CD4-positive, alpha-beta T cell treated with Interleukin-1 beta for 1 hour (primary cell): ENCODE measurements at regions not wholly inside any gene's neighbourhood (a gene's known extent, or its start where the extent isn't known, plus 50 kb on each side); places are given as distances from the start of the nearest gene placed in this dataset.

Experiments
- DNase-seq, 2 donors: peaks; one replicate each; pipeline ENCODE4 v3.0.0-alpha.2; 2020 to 2022

DNA sequence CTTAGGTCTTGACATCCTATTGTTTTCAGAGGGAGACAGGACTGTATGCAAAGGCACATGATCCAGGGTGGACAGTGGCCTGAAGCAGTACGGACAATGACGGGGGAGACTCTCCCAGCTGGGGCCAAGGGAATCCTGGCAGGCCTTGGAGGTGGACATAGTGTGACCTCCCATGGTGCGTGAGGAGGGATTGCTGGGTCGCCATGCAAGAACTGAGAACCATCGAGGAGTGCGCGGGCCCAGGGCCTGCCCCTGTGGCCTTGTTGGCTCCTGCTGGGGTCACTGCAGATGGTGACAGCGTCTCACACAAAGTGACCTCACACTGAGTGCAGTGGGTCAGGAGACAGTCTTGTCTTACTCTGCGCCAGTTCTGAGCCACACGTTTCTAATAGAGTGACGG lies 192.4 kb downstream of the GADD45G start:
- no peak for DNase-seq

DNA sequence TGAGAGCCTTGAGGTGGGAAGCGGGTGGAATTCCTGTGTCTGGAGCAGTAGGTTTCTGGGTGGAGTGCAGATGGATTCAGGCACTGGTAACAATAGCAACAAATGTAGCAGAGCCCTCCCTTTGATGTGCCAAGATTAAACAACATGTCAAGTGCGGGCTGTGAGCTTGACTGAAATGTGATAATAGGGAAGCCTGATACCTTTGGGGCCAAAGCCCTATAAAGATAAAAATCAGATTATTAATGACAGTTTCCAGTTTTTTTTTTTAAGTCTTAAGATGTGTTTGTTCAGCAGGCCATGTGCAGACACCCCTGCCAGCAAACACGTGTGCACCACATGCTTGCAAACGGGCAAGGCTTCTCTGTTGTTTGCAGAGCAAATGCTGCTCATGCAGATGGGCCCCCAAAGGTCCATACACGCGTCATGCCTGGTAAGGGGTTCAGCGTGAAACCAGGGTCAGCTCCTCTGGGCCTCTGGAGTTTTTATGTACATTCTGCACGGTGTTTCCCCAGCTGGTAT lies 193.2 kb downstream of the GADD45G start:
- no peak for DNase-seq

DNA sequence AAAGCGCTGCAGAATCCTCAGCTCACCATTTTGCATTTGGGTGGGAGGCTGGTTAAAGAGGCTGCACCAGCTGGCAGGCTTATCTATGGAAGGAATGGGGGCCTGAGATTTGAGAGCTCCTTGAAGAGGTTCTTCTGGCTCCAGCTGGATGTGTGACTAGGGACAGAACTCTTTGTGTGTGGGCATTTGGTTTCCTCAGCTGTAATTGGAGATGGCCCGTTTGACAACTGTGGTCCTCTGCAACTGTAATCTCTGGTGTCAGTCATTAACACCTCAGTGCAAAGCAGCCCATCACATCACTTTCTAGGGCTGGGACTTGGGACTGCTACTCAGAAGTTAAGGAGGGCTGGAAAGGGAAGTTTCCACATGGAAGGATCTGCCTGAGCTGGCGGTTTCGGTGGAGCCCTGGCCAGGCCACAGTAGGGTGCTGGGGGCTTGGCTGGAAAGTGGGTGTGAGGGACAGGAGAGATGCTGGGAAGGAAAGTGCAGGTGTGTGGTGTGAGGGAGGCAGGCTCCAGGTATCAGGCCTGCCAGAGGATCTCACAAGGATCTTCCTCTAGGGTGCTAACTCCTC lies 193.8 kb downstream of the GADD45G start:
- DNase-seq = no peak

DNA sequence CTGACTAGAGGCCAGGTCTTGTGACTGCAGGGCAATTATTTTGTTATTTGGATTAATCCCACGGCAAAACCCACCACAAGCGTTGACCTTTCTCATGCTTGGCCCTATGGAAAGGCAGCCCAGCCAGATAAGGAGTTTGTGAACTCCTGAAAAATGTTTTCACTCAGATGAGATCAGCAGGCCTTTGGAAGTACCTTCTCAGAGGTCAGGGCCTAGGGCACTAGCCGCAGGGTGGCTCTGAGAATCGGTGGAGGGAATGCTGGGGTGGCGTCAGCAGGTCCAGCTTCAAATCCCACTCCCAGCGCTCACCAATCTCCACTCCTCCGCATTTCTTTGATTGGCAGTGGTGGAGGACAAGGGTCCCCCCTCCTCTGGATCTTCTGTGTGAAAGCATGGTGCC lies 194.4 kb downstream of the GADD45G start:
- DNase-seq = no peak

DNA sequence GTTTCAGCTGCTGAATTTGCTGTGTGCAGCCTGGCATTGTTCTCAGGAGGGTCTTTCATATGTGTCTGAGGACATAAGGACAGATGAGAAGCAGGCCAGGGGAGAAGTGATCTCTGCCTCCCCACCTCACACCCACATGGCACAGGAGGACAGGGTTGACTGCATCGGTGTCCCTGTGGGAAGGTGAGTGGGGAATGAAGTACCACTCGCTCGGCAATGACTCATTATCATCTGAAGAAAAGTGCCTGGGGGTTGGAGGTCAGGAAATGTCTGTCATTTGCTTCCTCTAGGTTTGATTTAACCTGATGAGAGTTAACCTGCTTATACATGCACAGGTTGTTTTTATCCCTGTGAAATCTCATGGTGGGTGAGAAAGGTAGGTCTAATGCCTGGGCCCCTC lies 195.0 kb downstream of the GADD45G start:
- DNase-seq = no peak

DNA sequence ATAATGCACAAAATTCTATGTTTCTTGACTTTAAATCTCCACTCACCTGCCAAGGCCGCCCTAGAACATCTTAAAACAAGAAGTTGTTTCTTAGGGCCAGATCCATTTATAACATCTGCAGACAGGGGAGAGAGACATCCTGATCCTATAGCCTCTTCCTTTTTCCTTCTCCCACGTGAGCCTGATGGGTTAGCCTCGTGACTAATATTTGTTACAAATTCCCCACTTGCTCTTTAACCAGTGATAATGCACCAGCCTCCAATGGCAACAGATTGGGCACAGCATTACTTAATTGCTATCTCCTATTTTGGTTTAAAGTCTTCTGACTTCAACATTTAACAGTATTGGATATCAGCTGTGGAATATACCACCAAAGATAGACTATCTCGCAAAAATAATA lies 196.5 kb downstream of the GADD45G start:
- no peak for DNase-seq

DNA sequence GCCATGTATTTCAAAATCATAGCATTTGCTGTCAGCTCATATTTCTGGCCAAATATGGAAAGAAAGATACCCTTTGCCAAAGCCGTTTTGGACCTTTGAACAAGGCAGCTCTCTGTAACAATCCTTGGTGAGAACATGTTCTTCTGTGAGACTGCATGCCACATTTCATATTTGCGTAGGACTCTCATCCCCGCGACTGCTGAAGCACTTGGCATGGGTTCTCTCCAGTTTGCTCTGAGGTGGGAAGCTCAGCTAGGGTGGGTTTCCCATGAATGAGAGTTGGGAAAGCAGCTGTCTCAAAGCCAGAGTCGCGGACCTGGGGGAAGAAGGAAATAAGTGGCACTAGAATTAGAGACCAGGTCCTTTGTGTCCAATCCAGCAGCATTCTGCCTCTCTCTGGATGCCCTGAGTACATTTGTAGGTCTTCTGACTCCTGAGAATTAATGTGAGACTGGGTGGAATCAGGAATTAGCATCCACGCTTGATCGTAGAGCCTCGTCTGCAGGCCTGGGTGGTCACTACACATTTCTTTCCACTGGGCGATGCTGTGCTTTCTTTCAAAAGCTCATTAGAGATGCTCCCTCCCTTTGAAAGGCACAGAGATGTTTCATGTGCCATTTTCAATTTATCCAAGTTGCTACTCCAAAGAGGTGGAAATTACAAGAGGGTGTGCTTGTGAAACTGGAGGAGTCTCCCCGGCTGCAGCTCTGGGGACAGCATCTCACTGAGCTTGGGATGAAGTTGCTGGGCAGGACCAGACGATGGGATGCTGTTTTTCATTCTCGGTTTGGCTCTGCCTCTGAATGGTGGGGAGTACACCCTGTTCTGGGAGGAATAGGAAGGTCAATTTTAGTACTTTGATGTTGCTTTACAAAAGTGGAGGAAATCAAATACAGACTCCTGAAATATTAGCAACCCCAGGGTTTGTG lies 197.2 kb downstream of the GADD45G start:
- no peak for DNase-seq

DNA sequence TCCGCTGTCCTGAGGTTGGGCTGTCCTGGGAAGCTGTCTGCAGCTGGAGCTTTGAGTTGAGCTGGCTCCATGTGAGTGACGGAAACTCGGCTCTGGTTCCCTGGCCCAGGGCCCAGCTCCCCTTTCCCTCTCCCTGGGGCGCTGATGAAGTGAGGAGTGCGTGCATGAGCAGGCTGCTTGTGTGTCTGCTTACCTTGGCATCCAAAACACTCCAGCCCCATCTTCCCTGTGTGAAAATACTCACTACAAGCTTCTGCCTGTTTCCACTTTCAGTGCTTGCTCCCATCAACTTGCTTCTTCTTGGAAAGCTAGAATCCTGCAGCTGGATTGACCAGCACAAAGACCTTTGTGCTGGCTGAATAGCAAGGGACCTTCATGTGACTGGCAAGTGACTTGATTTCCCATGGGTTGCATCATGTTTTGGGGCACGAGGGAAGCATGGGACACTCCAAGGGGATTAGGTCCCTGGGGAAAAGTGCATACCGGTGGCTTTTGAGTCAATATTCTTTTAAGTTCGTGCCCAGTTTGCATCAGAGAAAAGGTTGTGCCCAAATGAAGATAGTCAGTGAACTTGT lies 198.1 kb downstream of the GADD45G start:
- no peak for DNase-seq

DNA sequence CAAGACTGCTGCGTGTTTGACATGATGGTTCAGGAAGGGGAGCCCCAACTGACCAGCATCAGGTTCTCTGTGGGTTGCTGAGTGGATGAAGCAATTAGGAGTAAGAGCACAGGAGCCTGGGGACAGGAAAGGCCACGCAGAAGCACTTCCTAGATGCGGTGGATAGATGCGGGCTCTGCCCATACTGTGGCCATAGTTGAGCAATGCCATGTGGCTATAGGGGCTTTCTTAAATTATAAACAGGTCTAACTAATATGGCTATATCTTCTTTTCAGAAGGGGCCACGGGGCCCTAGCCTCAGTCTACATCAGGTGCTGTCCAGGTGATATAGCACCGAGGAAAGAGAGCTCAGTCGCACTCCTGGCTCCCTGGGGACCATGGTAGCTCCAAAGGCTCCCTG lies 198.6 kb downstream of the GADD45G start:
- DNase-seq = no peak

DNA sequence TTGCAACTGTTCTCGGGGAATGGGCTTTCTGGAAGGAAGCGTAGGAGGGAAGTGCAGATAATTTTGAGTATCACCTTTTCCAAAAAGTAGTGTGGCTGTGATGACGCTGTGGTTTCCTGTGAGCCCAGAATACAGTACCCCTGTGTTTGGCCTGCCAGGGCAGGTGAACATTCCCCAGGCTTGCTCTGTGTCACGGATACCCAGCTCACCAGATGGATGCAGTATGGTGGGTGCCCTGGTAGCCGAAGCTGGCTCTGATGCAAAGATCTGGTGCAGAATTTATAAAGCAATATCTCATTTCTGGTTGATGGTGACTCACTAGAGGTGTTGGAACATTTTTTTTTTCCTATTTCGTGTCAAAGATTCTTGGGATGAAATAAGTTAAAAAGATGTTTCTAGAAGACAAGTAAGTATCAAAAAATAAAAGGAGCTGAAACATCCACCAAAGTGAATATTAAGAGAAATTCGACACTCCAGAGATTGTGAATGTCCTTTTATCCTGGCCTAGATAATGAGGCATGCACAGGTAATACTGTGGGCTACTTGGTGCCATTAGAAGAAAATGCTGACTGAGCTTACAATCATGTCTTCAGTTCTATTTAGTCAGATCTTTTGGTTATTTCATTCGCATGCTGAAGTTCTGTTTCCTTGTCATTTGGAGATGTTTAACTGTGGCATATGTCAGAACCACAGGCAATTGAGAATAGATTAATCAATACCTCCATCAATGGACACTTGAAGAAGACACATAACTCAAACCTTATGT lies 200.1 kb downstream of the GADD45G start:
- DNase-seq = no peak

DNA sequence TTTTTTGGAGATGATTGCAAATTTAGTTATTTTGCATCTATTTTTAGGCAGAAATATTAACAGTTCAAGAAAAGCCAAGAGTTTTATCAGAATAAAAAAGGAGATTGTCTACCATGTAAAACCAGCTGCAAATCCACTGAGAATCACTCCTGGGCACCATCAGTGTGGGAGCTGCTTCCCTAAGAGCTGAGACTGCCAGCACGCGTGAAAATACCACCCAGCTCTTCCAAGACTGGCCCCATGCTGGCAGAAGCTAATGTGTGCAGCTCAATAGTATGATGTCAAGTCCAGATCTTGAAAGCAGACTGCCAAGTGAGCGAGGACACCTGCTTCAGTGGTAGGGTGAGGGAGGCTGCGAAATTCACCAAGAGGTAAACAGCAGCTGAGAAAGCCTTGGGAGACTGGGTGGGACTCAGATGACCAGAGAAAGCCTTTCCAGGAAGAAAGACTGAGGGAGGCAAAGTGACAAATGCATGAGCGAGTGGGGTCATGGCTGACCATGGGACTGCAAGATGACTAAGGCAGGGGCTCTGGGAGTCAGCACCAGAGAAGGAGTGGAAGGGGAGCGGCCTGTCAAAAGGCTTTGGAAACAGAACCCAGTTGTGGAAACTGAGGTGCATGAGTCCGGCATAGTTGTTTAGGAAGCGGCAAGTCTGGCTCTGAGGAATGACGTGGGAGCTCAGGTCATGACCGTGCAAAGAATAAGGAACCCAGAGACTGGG lies 200.9 kb downstream of the GADD45G start:
- no peak for DNase-seq

DNA sequence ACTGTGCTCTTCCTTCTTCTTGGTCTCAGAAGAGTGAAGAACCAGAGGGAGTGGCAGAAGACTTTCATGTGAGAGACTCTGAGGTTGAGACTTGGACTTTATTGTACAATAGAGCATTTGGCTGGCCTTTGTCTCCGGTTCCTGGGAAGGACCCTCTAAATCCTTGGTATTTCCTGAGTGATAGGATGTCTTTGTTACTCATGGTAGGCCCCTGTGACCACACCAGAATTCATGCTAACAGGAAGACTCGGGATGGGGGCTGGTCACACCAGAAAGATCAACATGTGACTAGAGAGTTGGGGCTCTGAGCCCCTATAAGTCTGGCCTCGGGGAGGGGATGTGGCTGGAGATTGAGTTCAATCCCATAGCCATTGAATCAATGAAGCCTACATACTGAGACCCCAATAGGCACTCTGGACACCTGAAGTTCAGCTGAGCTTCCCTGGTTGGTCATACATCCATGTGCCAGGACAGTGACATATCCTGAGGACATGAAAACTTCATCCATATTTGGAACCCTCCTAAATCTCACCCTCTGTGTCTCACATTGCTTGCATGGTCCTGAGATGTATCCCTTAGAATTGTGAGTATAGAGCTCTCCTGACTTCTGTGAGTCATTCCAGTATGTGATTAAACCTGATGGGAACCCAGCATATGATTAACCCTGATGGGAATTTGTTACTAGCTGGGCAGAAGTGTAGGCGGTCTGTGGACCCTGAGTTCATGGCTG lies 201.7 kb downstream of the GADD45G start:
- no peak for DNase-seq

DNA sequence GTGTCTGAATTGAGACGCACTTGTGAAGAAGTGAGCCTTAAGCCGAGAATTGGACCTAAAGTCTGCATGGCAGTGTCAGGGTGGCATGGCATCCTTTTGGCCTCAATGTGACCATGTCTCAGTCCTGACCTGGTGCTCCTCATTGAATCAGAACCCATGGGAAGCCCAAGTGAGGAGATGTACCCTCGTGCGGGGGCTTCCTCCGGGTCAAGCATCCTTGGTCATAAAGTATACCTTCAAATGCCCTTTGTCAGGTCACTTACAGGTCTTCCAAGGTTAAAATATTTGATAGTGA lies 202.2 kb downstream of the GADD45G start:
- DNase-seq = no peak

DNA sequence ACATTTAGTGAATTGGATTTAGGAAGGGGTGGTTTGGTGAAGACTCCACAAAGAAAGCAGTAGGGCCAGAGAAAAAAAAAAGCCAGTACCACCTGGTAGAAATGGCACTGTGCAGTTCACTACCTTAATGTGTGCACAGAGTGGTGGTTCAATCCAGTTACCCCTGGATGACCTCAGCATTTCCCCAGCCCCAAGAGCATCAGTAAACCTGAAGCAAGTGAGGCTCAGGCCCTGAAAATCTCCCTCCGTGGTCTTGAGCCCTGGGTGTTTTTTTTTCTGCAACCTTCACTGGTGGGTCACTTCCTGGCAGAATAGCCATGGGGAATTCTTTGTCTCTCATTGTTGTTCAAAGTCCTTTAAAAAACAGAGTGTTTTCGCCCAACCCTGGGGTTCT lies 202.9 kb downstream of the GADD45G start:
- DNase-seq = no peak

DNA sequence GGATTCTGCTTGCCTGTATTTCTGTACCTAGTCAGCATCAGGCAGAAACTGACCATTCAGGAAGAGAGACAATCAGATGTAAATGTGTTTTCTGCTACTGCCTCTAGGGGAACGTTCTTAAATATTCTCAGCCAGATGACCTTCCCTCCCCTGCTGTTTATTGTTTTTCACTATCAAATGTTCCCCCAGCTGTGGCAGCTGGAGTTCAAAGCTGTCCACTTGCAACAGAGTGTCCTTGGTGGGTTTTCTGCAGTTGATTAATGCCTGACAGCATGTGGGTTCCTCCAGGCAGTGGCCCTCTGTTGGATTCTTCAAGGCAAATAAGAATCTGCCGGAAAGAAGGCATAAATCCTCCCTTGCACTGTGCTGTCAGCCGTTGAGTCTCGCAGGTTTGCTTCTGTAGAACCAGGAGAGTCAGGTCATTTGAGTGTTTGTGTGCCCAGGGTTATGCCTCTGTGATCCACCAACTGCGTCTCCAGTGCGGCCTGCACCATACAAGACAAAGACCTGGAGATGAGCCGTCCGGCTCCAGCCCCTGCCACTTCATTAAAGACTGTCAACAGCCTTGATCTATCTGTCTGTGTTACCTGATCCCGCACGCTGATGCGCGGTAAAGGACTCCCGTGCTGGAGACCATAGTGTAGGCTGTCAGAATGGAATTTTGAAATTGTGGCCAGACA lies 203.4 kb downstream of the GADD45G start:
- no peak for DNase-seq

DNA sequence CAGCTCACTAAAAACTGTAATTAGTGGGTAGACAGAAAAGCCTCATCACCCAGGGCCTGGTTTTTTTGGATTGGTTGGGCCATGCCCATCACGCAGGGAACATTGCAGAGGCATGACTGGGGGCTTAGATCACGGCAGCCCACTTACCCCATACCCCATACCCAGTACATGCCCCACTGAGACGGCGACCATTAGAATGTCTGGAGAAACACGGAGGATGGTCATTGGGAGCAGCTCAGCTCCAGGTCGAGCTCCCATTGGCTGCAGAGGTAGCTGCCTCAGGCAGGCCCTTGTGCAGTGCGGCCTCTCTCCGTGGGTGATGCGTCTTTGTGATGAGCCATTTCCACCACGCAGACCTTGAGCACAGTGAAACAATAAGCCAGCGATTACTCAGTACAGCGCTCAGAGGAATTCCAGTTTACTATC lies 204.0 kb downstream of the GADD45G start:
- no peak for DNase-seq

DNA sequence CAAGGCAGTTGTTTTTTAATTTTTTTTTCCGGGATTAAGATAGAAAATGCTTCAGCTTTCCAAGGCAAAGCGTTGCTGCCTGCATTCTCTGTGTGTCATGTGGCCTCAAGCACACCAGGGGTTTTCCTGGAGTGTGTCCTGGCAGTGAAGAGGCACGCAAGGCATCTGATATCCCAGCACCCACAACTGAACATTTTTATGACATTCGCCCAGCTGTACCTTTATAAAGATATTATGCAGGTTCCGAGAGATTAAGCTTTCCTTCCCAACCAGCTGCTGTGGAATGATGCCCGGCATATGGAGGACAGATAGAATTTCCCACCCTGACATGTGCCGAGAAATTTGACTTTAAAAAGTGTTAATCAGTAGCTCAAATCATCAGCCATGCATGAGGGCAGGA lies 205.6 kb downstream of the GADD45G start:
- DNase-seq = no peak

DNA sequence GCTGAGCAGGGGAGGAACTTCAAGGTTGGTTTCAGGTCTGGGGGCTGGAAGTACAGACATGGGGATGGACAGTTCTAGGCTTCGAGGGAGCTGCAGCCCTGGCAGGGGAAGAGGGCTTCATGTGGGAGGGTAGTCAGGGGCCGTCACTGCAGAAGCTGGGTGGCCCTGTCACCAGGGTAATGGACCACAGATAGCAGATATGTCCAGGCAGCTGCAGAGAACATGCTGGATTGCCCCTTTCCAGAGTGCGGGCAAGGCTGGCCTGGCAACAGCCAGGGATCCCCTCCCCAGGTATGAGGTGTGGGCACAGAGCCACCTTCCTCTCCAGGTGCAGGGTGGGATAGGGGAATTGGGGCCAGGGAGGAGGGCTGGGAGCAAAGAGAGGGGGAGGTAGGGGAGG lies 206.5 kb downstream of the GADD45G start:
- no peak for DNase-seq

DNA sequence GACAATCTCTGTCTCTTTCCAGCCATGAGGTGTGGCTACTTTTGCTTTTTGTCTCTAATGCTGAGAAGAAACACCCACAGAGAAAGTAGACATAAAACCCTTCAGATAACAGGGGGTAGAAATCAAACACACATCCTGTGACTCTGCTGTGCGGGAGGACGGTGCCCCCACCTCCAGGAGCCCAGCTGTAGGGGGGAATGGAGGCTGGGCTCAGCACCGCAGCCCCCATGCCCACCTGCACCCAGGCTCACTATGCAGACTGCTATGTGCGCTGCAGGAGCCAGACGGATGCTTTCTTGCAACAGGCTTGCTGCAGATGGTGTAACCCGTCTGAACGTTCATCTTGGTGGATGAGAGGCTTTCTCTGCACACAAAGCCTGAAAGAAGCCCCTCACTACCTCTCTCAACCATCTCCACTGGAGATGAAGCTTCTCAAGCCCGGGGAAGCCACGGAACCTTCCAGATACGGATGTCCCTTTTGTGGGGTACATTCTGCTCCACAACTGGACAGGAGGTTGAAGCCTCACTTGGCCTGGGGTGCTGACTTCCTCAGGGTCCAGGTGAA lies 207.2 kb downstream of the GADD45G start:
- DNase-seq = no peak

DNA sequence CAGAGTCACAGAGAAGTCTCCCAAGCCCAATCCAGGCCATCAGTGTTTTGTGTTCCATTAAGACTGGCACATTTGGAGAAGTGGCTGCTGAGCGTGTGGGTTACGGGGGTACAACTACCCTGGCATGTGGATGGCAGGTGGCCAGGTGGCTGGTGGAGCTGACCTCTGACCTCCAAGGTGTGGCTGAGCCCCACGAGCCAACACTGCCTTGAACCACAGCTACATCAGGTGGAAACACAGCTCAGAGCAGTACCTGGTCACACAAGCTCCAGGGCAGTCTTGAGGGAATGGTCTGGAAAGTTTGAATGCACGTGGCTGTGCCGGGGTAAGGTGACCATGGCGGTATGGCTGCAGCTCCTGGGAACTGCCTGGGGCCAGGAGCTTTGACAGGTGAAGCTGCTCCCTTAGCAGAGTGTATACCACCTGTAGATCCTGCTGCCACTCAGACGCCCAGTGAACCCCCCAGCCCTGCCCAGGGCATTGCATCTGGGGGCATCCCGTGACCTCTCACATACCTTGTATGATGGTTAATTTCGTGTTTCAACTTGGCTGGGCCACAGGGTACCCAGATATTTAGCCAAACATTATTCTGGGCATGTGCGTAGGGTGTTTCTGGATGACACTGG lies 207.9 kb downstream of the GADD45G start:
- no peak for DNase-seq

DNA sequence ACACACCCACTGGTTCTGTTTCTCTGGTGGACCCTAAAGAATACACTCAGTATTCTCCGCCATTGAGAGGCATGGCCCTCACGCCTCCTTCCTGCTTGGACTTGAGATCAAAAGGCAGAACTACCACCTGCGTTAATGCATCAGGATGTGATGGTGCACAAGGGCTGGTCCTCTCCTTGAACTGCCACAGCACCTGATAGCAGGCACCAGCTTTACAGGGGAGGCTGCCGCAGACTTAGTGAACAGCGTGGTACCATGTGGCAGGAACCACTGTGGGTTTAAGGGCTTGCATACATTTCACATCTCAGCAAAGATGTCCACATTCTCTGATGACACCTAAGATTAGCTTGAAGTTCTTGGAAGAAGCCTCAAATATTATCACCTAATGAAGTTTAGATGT lies 208.7 kb downstream of the GADD45G start:
- DNase-seq = no peak
